IPS-18c (cell line): ENCODE measurements at regions not wholly inside any gene's neighbourhood (a gene's known extent, or its start where the extent isn't known, plus 50 kb on each side); places are given as distances from the start of the nearest gene placed in this dataset.

Experiments used
- H3K4me3 ChIP-seq: 2 replicates; pipeline ENCODE4 v1.7.0; 2013; ENCODE audit warnings: low read depth, mild to moderate bottlenecking, low read length, moderate library complexity; ENCODE audit not compliant: insufficient read depth
- H3K9me3 ChIP-seq: one replicate; pipeline ENCODE4 v1.6.1; 2013; ENCODE audit warnings: mild to moderate bottlenecking, low read length, moderate library complexity; ENCODE audit not compliant: control insufficient read depth, insufficient read depth

GRCh38 chr13:107324416-107325204 lies 756.7 kb upstream of the ARGLU1 start:
- H3K4me3 ChIP-seq = no peak overlapping the region
- H3K9me3 ChIP-seq = no peaks in the 10 kb centered on the region

GRCh38 chr13:107322228-107322627 lies 754.3 kb upstream of the ARGLU1 start:
- no peaks in the 10 kb centered on the region for H3K9me3 ChIP-seq

GRCh38 chr13:107305178-107305577 lies 737.2 kb upstream of the ARGLU1 start:
- H3K4me3 ChIP-seq = no peak overlapping the region
- H3K9me3 ChIP-seq = no peaks in the 10 kb centered on the region

More at GRCh38 chr13:107322228-107322627, 754.3 kb upstream of the ARGLU1 start:
- H3K4me3 ChIP-seq = no peak overlapping the region

GRCh38 chr13:107301724-107302374 lies 733.9 kb upstream of the ARGLU1 start:
- Histone ChIP-seq H3K9me3 (no peaks in the 10 kb centered on the region), H3K4me3 (no peak overlapping the region)

- no peaks in the 10 kb centered on the region for H3K9me3 ChIP-seq
- H3K4me3 ChIP-seq = no peak overlapping the region
These were observed 731.8 kb upstream of the ARGLU1 start for GRCh38 chr13:107299717-107300116.

GRCh38 chr13:107296804-107297203 lies 728.9 kb upstream of the ARGLU1 start:
- Histone ChIP-seq H3K4me3 (no peak overlapping the region), H3K9me3 (no peaks in the 10 kb centered on the region)

- H3K4me3 ChIP-seq = no peak overlapping the region
- H3K9me3 ChIP-seq = no peaks in the 10 kb centered on the region
These were observed 727.6 kb upstream of the ARGLU1 start for GRCh38 chr13:107295416-107296140.

- no peak overlapping the region for H3K4me3 ChIP-seq
- no peaks in the 10 kb centered on the region for H3K9me3 ChIP-seq
These were observed 726.0 kb upstream of the ARGLU1 start for GRCh38 chr13:107293924-107294323.

- Histone ChIP-seq H3K4me3 (no peak overlapping the region), H3K9me3 (no peaks in the 10 kb centered on the region)
These were observed 723.9 kb upstream of the ARGLU1 start for GRCh38 chr13:107291875-107292274.

- Histone ChIP-seq H3K4me3 (no peak overlapping the region), H3K9me3 (no peaks in the 10 kb centered on the region)
These were observed 721.6 kb upstream of the ARGLU1 start for GRCh38 chr13:107289540-107289939.

GRCh38 chr13:107284173-107284572 lies 716.2 kb upstream of the ARGLU1 start:
- Histone ChIP-seq H3K4me3 (no peak overlapping the region), H3K9me3 (no peaks in the 10 kb centered on the region)

- Histone ChIP-seq H3K9me3 (no peaks in the 10 kb centered on the region), H3K4me3 (no peak overlapping the region)
These were observed 710.0 kb upstream of the ARGLU1 start for GRCh38 chr13:107277911-107278310.

GRCh38 chr13:107276936-107277335 lies 709.0 kb upstream of the ARGLU1 start:
- Histone ChIP-seq H3K4me3 (no peak overlapping the region), H3K9me3 (no peaks in the 10 kb centered on the region)

- Histone ChIP-seq H3K9me3 (no peaks in the 10 kb centered on the region), H3K4me3 (no peak overlapping the region)
These were observed 708.1 kb upstream of the ARGLU1 start for GRCh38 chr13:107275945-107276614.

- no peak overlapping the region for H3K4me3 ChIP-seq
- H3K9me3 ChIP-seq = no peaks in the 10 kb centered on the region
These were observed 707.4 kb upstream of the ARGLU1 start for GRCh38 chr13:107275312-107275711.

- no peak overlapping the region for H3K4me3 ChIP-seq
- H3K9me3 ChIP-seq = peaks cover 2% of the 10 kb centered on the region
These were observed 703.3 kb upstream of the ARGLU1 start for GRCh38 chr13:107271227-107271626.

GRCh38 chr13:107266657-107267056 lies 698.7 kb upstream of the ARGLU1 start:
- H3K9me3 ChIP-seq = peaks cover 2% of the 10 kb centered on the region
- H3K4me3 ChIP-seq = no peak overlapping the region
